ENCODE measurements at regions not wholly inside any gene's neighbourhood (a gene's known extent, or its start where the extent isn't known, plus 50 kb on each side); places are given as distances from the start of the nearest gene placed in this dataset.
"Not testable (repeated sequence)": the region's sequence is repeated elsewhere in the genome, so short reads cannot be mapped to it uniquely, and the experiment has no call there.

- no peak overlapping the region for H3K27ac Mint-ChIP-seq
- no peak overlapping the region for H3K4me3 Mint-ChIP-seq
- no peak overlapping the region for H3K27ac ChIP-seq (ENCODE audit: low read depth, low read length)
- no peaks in the 10 kb centered on the region for H3K27me3 Mint-ChIP-seq
- no peaks in the 10 kb centered on the region for H3K4me1 ChIP-seq (ENCODE audit: insufficient read depth, low read length)
- no peaks in the 10 kb centered on the region for H3K9me3 ChIP-seq (ENCODE audit: control insufficient read depth in 1 of 2, low read length in 2 of 2)
- intact Hi-C loops (cut with micrococcal nuclease) = no loop called here
- CTCF ChIA-PET (ENCODE audit: partially characterized antibody) = no interaction called here
- no peaks in the 10 kb centered on the region for H3K36me3 ChIP-seq (ENCODE audit: insufficient read depth, low read length)
- peaks cover 0 to 4% (median 0%) of the 10 kb centered on the region in 8 donors for H3K9me3 Mint-ChIP-seq
- POLR2A ChIA-PET (ENCODE audit: partially characterized antibody) = no interaction called here
- DNase-seq = no peak
- no peaks in the 10 kb centered on the region for H3K27me3 ChIP-seq (ENCODE audit: insufficient read depth, low read length)
- H3K4me1 Mint-ChIP-seq = no peaks in the 10 kb centered on the region
- H3K4me3 ChIP-seq (ENCODE audit: low read length in 2 of 2) = no peak overlapping the region
- H3K36me3 Mint-ChIP-seq = no peaks in the 10 kb centered on the region
Measured at GRCh38 chr4:115219315-115219860, 106.0 kb upstream of the NDST4 start.

GRCh38 chr4:115215935-115216334 lies 102.5 kb upstream of the NDST4 start:
- no peak for DNase-seq
- no peaks in the 10 kb centered on the region for H3K27me3 Mint-ChIP-seq
- POLR2A ChIA-PET (ENCODE audit: partially characterized antibody) = no interaction called here

GRCh38 chr4:115213716-115214115 lies 100.3 kb upstream of the NDST4 start:
- ChIA-PET CTCF (ENCODE audit: partially characterized antibody) (no interaction called here), POLR2A (ENCODE audit: partially characterized antibody) (no interaction called here)
- Histone ChIP-seq H3K27me3 (ENCODE audit: insufficient read depth, low read length) (no peaks in the 10 kb centered on the region), H3K36me3 (ENCODE audit: insufficient read depth, low read length) (no peaks in the 10 kb centered on the region), H3K4me3 (ENCODE audit: low read length in 2 of 2) (no peak overlapping the region), H3K27ac (ENCODE audit: low read depth, low read length) (no peak overlapping the region), H3K4me1 (ENCODE audit: insufficient read depth, low read length) (no peaks in the 10 kb centered on the region), H3K9me3 (ENCODE audit: control insufficient read depth in 1 of 2, low read length in 2 of 2) (no peaks in the 10 kb centered on the region)
- H3K36me3 Mint-ChIP-seq = no peaks in the 10 kb centered on the region
- no peaks in the 10 kb centered on the region for H3K27me3 Mint-ChIP-seq
- no peaks in the 10 kb centered on the region for H3K4me1 Mint-ChIP-seq
- H3K9me3 Mint-ChIP-seq = peaks cover 0 to 3% (median 0%) of the 10 kb centered on the region in 8 donors
- no peak overlapping the region for H3K4me3 Mint-ChIP-seq
- intact Hi-C loops (cut with micrococcal nuclease) = no loop called here
- DNase-seq = no peak
- H3K27ac Mint-ChIP-seq = no peak overlapping the region

More at GRCh38 chr4:115215935-115216334, 102.5 kb upstream of the NDST4 start:
- H3K27ac Mint-ChIP-seq = no peak overlapping the region
- no peaks in the 10 kb centered on the region for H3K9me3 ChIP-seq (ENCODE audit: control insufficient read depth in 1 of 2, low read length in 2 of 2)
- CTCF ChIA-PET (ENCODE audit: partially characterized antibody) = no interaction called here
- H3K27me3 ChIP-seq (ENCODE audit: insufficient read depth, low read length) = no peaks in the 10 kb centered on the region
- intact Hi-C loops (cut with micrococcal nuclease) = no loop called here
- H3K4me1 ChIP-seq (ENCODE audit: insufficient read depth, low read length) = no peaks in the 10 kb centered on the region
- H3K4me3 ChIP-seq (ENCODE audit: low read length in 2 of 2) = no peak overlapping the region
- no peak overlapping the region for H3K4me3 Mint-ChIP-seq
- no peaks in the 10 kb centered on the region for H3K4me1 Mint-ChIP-seq
- H3K36me3 Mint-ChIP-seq = no peaks in the 10 kb centered on the region
- H3K36me3 ChIP-seq (ENCODE audit: insufficient read depth, low read length) = no peaks in the 10 kb centered on the region
- H3K27ac ChIP-seq (ENCODE audit: low read depth, low read length) = no peak overlapping the region
- H3K9me3 Mint-ChIP-seq = peaks cover 0 to 1% (median 0%) of the 10 kb centered on the region in 8 donors

GRCh38 chr4:115201042-115201330 lies 87.6 kb upstream of the NDST4 start:
- H3K9me3 Mint-ChIP-seq = peaks cover 0 to 4% (median 0%) of the 10 kb centered on the region in 8 donors
- Histone ChIP-seq H3K9me3 (ENCODE audit: control insufficient read depth in 1 of 2, low read length in 2 of 2) (no peaks in the 10 kb centered on the region), H3K36me3 (ENCODE audit: insufficient read depth, low read length) (no peaks in the 10 kb centered on the region), H3K4me1 (ENCODE audit: insufficient read depth, low read length) (no peaks in the 10 kb centered on the region), H3K27ac (ENCODE audit: low read depth, low read length) (no peak overlapping the region), H3K4me3 (ENCODE audit: low read length in 2 of 2) (no peak overlapping the region), H3K27me3 (ENCODE audit: insufficient read depth, low read length) (no peaks in the 10 kb centered on the region)
- CTCF ChIA-PET (ENCODE audit: partially characterized antibody) = no interaction called here
- intact Hi-C loops (cut with micrococcal nuclease) = no loop called here
- no peaks in the 10 kb centered on the region for H3K36me3 Mint-ChIP-seq
- no peak for DNase-seq
- H3K4me1 Mint-ChIP-seq = no peaks in the 10 kb centered on the region
- no peaks in the 10 kb centered on the region for H3K27me3 Mint-ChIP-seq
- no peak overlapping the region for H3K27ac Mint-ChIP-seq
- H3K4me3 Mint-ChIP-seq = no peak overlapping the region
- POLR2A ChIA-PET (ENCODE audit: partially characterized antibody) = no interaction called here

GRCh38 chr4:115200201-115201041 lies 87.0 kb upstream of the NDST4 start:
- H3K27ac ChIP-seq (ENCODE audit: low read depth, low read length); H3K36me3 Mint-ChIP-seq; H3K36me3 ChIP-seq (ENCODE audit: insufficient read depth, low read length); H3K9me3 ChIP-seq (ENCODE audit: control insufficient read depth in 1 of 2, low read length in 2 of 2); intact Hi-C loops (cut with micrococcal nuclease); H3K9me3 Mint-ChIP-seq; H3K4me3 ChIP-seq (ENCODE audit: low read length in 2 of 2); H3K27me3 Mint-ChIP-seq; POLR2A ChIA-PET (ENCODE audit: partially characterized antibody); H3K27me3 ChIP-seq (ENCODE audit: insufficient read depth, low read length); H3K4me1 Mint-ChIP-seq; H3K27ac Mint-ChIP-seq; H3K4me1 ChIP-seq (ENCODE audit: insufficient read depth, low read length); H3K4me3 Mint-ChIP-seq; CTCF ChIA-PET (ENCODE audit: partially characterized antibody): not testable (repeated sequence)
- peak in 1 of 5 donors; percentile 20 for DNase-seq

- H3K36me3 Mint-ChIP-seq; POLR2A ChIA-PET (ENCODE audit: partially characterized antibody); H3K27ac ChIP-seq (ENCODE audit: low read depth, low read length); H3K27me3 Mint-ChIP-seq; H3K9me3 ChIP-seq (ENCODE audit: control insufficient read depth in 1 of 2, low read length in 2 of 2); H3K4me1 Mint-ChIP-seq; DNase-seq; H3K27ac Mint-ChIP-seq; H3K4me3 ChIP-seq (ENCODE audit: low read length in 2 of 2); H3K4me3 Mint-ChIP-seq; intact Hi-C loops (cut with micrococcal nuclease); H3K9me3 Mint-ChIP-seq; H3K36me3 ChIP-seq (ENCODE audit: insufficient read depth, low read length); H3K4me1 ChIP-seq (ENCODE audit: insufficient read depth, low read length); CTCF ChIA-PET (ENCODE audit: partially characterized antibody); H3K27me3 ChIP-seq (ENCODE audit: insufficient read depth, low read length): not testable (repeated sequence)
Measured at GRCh38 chr4:115194612-115195011, 81.2 kb upstream of the NDST4 start.

- no peak for DNase-seq
- Histone ChIP-seq H3K4me1 (ENCODE audit: insufficient read depth, low read length) (no peaks in the 10 kb centered on the region), H3K36me3 (ENCODE audit: insufficient read depth, low read length) (no peaks in the 10 kb centered on the region), H3K27me3 (ENCODE audit: insufficient read depth, low read length) (no peaks in the 10 kb centered on the region), H3K4me3 (ENCODE audit: low read length in 2 of 2) (no peak overlapping the region), H3K9me3 (ENCODE audit: control insufficient read depth in 1 of 2, low read length in 2 of 2) (no peaks in the 10 kb centered on the region), H3K27ac (ENCODE audit: low read depth, low read length) (no peak overlapping the region)
- Mint-ChIP-seq H3K9me3 (peaks cover 0 to 3% (median 0%) of the 10 kb centered on the region in 8 donors), H3K4me3 (no peak overlapping the region), H3K27me3 (no peaks in the 10 kb centered on the region), H3K27ac (no peak overlapping the region), H3K4me1 (no peaks in the 10 kb centered on the region), H3K36me3 (no peaks in the 10 kb centered on the region)
- CTCF ChIA-PET (ENCODE audit: partially characterized antibody) = no interaction called here
- POLR2A ChIA-PET (ENCODE audit: partially characterized antibody) = no interaction called here
- intact Hi-C loops (cut with micrococcal nuclease) = no loop called here
Measured at GRCh38 chr4:115190529-115190928, 77.1 kb upstream of the NDST4 start.
